ENCODE measurements at regions not wholly inside any gene's neighbourhood (a gene's known extent, or its start where the extent isn't known, plus 50 kb on each side); places are given as distances from the start of the nearest gene placed in this dataset.

- TF ChIP-seq, protein P1, sequence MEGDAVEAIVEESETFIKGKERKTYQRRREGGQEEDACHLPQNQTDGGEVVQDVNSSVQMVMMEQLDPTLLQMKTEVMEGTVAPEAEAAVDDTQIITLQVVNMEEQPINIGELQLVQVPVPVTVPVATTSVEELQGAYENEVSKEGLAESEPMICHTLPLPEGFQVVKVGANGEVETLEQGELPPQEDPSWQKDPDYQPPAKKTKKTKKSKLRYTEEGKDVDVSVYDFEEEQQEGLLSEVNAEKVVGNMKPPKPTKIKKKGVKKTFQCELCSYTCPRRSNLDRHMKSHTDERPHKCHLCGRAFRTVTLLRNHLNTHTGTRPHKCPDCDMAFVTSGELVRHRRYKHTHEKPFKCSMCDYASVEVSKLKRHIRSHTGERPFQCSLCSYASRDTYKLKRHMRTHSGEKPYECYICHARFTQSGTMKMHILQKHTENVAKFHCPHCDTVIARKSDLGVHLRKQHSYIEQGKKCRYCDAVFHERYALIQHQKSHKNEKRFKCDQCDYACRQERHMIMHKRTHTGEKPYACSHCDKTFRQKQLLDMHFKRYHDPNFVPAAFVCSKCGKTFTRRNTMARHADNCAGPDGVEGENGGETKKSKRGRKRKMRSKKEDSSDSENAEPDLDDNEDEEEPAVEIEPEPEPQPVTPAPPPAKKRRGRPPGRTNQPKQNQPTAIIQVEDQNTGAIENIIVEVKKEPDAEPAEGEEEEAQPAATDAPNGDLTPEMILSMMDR (IDR thresholded peaks at IDR 0.05; ENCODE audit: low read depth, low read length), result no peak
- DNase-seq (ENCODE audit: low read depth in 2 of 2), result no peak
Observed at GRCh38 chr2:104930732-104931131, 76.8 kb downstream of the POU3F3 start.

GRCh38 chr2:104932243-104932642 is 78.3 kb downstream of the POU3F3 start:
- H3K4me3 ChIP-seq (replicated peaks in 1 of 2; ENCODE audit: low read depth in 2 of 2, low read length in 2 of 2), result no peak overlapping the region
- DNase-seq (ENCODE audit: low read depth in 2 of 2), result no peak
- TF ChIP-seq, protein P1 (IDR thresholded peaks at IDR 0.05; ENCODE audit: low read depth, low read length), result no peak

More at GRCh38 chr2:104930732-104931131, 76.8 kb downstream of the POU3F3 start:
- no peak overlapping the region for H3K4me3 ChIP-seq (replicated peaks in 1 of 2; ENCODE audit: low read depth in 2 of 2, low read length in 2 of 2)

GRCh38 chr2:104933151-104933917 is 79.4 kb downstream of the POU3F3 start:
- H3K4me3 ChIP-seq (replicated peaks in 1 of 2; ENCODE audit: low read depth in 2 of 2, low read length in 2 of 2), result no peak overlapping the region
- DNase-seq (ENCODE audit: low read depth in 2 of 2), result no peak
- TF ChIP-seq, protein P1 (IDR thresholded peaks at IDR 0.05; ENCODE audit: low read depth, low read length), result no peak

DNA sequence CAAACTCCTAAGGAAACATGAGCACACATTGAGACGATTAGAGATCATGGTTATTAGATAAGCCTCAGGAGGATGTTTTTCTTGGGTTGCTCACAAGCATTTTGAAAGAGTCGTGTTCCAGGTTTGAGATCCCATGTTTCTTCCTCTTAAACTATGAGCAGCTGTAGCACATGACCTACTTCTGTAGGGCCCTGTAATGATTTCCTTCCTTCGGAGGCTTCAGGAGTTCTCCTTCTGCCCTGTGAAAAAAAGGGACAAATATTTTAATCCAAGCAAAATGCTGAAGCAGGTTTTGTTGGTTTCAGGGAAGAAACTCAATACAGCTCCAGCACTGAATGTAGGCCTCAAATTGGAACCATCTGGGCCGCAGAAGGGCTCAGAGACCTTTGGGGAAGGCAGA is 82.6 kb downstream of the POU3F3 start:
- TF ChIP-seq, protein P1 (IDR thresholded peaks at IDR 0.05; ENCODE audit: low read depth, low read length), result no peak
- DNase-seq (ENCODE audit: low read depth in 2 of 2), result no peak
- H3K4me3 ChIP-seq (replicated peaks in 1 of 2; ENCODE audit: low read depth in 2 of 2, low read length in 2 of 2), result no peak overlapping the region

DNA sequence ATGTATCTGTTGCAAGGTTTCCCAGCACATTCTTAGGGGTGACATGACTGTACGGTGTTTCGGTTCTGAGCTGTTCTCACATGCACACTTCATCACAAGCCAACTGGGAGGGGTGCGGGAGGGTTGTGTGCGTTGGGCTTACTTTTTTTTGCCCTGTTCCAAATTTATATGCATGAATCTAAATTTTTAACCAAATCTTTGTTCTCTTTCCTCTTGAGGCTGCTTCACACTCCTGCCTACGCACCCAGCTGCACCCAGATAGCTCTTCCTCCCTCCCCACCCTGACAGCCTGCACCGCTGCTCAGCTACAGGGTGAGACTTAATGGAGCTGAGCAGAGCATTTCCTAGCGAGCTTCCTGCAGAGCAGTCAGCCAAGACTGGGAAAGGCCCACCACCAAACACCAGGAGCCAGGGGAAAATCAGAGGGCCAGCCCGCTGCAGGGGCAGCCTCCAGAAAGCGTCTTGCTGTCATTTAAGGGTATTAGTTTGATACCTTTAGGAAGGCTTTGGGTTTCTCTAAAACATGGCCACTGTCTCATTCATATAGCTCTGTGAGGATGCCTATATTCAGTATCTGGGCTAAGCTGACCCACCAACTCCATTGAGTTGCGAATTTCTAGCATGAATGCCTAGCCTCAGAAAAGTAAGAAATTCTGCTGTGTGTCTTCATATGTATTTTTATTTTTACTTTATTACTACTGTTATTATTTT is 84.5 kb downstream of the POU3F3 start:
- no peak overlapping the region for H3K4me3 ChIP-seq (replicated peaks in 1 of 2; ENCODE audit: low read depth in 2 of 2, low read length in 2 of 2)
- no peak for DNase-seq (ENCODE audit: low read depth in 2 of 2)
- TF ChIP-seq, protein P1 (IDR thresholded peaks at IDR 0.05; ENCODE audit: low read depth, low read length), result no peak

DNA sequence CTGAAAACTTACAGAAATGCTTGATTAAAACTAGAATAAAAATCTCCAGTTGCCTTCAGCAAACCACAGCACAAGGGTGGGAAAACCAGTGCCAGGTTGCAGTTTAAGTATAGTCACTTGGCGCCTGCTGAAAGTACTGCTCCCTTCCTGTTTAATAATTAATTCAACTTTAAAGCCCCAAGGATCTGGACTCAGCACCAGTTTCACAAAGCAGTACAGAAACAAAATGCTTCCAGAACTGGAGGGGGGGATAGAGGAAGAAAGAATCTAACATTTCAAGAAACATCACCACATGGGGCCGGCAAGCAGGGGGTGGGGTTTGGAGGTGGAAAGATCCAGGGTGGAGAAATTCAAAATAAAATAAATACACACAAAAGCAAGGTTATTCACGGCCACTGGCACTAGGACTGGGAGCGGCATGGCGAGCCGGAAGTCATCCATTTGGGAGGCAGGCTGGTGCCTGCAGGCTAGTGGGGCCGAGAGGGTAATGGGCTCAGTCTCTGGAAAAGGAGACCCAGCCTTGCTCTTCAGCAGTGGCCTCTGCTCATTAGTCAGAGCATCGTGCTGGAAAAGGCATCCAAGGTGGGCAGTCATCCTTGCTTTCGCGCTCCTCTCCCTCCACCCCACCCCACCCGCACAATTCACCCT is 85.8 kb downstream of the POU3F3 start:
- H3K4me3 ChIP-seq (replicated peaks in 1 of 2; ENCODE audit: low read depth in 2 of 2, low read length in 2 of 2), result no peak overlapping the region
- TF ChIP-seq, protein P1 (IDR thresholded peaks at IDR 0.05; ENCODE audit: low read depth, low read length), result no peak
- no peak for DNase-seq (ENCODE audit: low read depth in 2 of 2)

Data from cardiac fibroblast (primary cell).